NCI-H1417 (cell line): ENCODE measurements at regions not wholly inside any gene's neighbourhood (a gene's known extent, or its start where the extent isn't known, plus 50 kb on each side); places are given as distances from the start of the nearest gene placed in this dataset.

ENCODE experiments used
- DNase-seq, 3 experiments: peaks; one replicate each; lab custom pipeline; 2025; lab: John Stamatoyannopoulos, UW

DNA sequence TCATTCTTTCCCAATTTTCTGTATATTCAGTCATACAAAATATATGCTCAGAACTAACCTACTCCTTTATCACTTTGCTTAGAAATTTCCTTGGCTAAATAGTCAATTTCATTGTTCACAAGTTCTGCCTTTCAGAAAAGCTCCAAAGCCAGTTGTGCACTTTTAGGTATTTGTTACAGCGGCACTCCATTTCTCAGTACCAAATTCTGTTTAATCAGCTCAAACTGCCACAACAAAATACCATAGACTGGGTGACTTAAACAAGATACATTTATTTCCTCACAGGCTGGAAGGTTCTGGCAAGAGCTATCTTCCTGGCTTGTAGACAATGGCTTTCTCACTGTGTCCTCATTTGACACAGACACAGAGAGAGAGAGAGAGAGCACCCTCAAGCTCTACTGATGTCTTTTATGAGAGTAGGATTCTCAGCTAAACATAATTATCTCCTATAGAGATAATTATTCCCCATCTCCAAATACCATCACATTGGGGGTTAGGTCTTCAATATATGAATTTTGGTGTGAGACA, 188.8 kb upstream of the FSTL5 start:
- no peak for DNase-seq

DNA sequence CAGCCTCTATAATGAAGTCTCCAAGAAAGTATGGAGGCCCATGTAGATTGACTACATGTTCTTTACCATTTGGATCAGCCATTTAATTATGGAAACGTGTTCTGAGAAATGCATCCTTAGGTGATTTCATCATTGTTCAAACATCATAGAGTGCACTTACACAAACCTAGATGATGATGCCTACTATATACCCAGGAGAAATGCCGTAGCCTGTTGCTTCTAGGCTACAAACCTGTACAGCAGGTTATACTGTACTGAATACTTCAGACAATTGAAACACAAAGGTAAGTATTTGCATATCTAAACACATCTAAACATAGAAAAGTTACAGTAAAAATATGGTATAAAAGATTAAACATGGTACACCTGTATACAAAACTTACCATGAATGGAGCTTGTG, 186.5 kb upstream of the FSTL5 start:
- no peak for DNase-seq

DNA sequence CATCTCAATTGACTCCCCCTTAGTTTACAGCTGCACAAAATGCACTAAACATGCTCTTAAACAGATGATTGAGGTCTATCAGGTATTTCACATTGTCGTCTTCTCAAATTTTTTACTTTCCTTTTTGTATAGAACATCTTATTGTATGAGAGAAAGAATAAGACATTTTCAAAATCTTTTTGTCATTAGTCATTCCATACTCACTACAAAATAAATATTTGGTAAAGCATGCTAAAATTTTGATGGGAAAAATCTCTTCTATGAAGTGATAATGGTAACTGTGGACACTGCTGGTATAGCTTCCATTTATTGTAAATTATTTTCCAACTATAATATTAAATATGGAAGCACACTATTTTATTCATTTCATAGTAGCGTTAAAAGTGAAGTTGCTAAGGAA, 185.6 kb upstream of the FSTL5 start:
- no peak for DNase-seq

DNA sequence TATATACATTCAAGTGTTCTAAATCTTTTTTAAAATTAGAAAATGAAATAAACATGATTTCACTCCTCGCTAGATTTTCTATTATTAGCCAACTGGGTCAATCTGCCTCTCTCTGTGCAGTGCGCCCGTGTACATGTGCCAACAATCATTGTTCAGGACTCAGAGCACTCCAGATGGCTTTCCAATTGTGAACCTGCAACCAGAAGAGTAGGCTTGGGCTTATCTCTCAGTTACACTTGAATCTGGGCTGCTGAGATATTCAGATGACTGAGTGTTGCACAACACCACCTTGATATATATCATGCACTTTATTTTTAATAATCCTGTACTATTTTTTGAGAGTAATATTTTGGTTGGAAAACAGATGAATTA, 184.0 kb upstream of the FSTL5 start:
- no peak for DNase-seq

DNA sequence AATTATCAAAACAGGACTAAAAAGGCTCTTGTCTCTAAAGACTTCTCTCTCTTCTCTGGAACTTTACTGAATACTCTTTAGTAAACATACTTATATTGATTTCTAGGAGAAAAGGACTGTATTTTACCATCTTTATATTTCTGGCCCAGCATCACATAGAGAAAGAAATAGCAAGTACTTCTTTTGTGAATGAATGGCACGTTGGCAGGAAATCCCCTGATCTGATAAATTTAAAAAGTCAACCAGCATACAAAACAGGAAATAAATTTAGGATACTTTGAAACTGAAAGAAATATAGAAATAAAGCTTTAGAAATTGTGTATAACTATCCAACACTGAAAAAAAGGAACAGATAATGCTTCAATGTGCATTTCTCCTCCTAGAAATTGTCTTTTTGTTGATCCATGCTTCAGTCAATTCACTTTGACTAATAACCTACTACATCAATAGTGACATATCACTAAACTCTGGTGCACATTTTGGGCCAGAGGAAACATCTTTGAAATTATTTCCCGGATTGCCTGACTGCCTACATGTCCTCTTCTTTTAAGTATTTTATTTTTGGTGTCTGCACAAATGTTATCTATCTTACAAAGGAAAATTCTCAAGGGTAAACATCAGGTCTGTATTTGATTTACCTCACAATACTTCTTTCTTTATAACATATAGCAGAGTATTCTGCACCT, 183.5 kb upstream of the FSTL5 start:
- no peak for DNase-seq

DNA sequence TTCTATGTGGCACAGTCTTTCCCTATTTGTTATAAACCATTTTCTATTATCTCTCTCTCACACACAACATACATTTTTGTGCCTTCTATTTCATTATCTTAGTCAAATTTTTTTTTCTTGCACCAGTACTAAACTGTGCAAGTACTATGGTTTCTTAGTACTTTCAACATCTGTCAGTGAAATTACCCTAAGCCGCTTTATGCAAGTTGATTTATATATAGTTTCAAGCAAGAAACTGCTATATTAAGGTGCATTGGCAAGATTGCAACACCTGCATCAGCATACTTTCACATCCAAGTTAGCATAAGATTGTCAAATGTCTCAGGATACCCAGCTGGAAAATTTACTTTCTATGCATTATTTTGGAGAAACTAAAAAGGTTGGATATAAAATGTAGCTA, 180.2 kb upstream of the FSTL5 start:
- DNase-seq, result no peak

DNA sequence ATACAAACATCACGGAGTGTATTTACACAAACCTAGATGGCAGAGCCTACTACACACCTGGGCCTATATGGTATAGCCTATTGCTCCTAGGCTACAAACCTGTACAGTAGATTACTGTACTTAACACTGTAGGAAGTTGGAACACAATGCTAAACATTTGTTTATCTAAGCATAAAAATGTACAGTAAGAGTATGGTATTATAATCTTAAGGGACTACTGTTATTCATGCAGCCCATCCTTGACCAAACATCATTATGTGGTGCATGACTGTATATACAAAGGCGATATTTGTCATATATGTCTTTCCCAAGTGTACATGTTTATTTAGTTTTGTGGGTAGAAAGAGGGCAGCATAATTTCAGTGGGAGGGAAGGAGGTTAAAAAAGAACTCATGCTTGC, 177.7 kb upstream of the FSTL5 start:
- no peak for DNase-seq

DNA sequence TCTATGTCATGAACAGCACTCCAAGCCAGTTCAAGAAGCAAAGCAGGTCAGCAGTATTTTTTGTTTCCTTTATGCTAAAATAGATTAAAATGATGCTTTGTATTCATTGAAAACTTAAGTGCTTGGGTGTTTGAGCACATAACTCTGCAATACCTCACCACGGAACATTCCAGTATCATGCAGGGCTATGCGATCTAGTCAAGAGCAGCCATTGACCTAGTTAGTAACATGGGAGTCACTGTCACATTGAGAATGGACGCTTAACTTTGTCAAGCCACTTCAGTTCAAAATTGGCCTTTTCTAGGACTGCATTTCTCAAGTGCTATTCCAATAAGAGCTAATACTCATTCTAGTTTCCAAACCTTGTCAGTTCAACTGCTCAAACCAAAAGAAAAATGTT, 160.1 kb upstream of the FSTL5 start:
- DNase-seq, result no peak

DNA sequence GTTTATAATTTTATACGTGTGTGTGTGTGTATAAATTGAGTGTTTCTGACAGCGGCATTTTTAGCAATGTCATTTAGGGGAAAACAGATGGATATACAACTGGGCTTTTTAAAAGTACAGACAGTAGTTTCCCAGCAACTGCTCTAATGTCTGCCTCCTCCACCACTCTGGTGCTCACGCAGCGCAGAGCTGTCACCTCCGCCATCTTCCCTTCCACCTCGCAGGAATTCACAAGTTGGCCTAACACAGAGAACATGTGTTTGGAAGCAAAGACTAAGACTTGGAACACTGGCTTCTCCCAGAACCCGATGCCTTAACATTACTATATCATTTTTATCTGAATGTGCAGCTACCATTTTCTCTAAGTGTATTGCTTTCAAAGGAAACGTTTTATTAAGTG, 158.3 kb upstream of the FSTL5 start:
- no peak for DNase-seq

DNA sequence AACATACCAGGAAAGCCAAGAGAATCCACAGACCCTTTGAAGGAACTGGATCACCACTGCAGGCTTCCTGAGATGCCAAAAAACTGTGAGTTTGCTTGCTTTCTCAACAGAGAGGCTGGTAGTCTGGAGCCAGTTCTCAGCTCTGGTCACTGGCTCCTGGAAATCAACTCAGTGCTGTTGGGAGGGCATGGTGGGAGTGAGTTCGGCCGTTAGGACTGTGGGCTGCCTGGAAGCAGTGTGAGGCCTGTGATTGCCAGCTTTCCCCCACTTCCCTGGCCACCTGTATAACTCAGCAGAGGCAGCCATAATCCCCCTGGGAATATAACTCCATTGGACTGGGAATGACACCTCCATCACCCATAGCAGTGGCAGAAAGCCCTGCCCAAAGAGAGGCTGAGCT, 122.0 kb upstream of the FSTL5 start:
- no peak for DNase-seq

DNA sequence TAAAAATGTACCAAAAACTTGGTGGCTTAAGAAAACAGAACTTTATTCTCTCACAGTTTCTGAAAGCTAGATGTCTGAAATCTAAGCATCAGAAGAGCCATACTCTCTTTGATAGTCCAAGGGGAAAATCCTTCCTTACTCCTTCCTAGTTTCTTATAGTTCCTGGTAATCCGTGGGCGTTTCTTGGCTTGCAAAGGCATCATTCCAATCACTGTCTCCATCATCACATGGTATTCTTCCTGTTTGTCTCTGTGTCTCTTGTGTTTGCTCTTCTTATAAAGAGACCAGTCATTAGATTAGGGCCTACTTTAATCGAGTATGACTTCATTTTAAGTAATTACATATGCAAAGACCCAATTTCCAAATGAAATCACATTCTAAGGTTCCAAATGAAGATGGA, 118.9 kb upstream of the FSTL5 start:
- DNase-seq, result no peak

DNA sequence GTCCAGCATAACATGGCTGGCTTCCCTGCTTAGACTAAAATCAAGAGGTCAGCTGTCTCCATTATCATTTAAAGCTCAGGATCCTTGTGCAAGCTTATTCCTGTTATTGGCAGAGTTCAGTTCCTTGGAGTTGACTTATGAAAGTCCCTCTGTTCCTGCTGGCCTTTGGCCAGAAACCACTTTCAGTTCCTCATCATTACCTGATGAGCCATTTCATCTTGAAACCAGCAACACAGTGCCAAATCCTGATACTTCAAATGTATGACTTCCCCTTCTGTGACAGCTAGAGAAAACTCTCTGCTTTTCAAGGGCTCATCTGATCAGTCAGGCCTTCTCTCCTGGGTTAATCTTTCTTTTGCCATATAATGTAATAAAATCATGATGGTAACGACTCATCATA, 110.6 kb upstream of the FSTL5 start:
- no peak for DNase-seq

DNA sequence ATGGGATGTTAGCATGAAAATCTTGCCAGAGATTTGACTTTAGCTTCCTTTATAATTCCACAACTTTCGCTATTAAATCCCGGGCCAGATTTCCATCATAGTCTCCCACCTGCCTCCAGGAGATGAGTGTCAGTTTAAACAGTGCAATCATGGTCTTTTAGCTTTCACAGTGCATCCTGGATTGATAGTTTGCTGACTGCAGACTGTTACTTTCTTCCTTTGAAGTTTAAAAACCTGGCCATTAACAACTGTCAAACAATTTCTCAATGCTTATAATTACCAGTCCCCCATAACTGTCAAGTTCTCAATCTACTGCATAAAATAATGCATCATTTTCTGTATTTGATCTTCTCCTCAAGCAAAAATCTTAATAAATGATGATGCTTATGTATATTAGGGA, 108.4 kb upstream of the FSTL5 start:
- no peak for DNase-seq

DNA sequence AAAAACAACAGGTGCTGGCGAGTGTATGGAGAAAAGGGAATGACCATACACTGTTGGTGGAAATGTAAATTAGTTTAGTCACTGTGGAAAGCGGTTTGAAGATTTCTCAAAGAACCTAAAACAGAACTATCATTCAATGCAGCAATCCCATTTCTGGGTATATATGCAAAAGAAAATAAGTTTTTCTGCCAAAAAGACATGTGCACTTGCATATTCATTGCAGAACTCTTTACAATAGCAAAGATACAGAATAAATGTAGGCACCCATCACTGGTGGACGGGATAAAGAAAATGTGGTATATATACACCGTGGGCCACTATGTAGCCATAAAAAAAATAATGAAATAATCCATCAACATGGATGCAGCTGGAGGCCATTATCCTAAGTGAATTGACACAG, 105.1 kb upstream of the FSTL5 start:
- no peak for DNase-seq

DNA sequence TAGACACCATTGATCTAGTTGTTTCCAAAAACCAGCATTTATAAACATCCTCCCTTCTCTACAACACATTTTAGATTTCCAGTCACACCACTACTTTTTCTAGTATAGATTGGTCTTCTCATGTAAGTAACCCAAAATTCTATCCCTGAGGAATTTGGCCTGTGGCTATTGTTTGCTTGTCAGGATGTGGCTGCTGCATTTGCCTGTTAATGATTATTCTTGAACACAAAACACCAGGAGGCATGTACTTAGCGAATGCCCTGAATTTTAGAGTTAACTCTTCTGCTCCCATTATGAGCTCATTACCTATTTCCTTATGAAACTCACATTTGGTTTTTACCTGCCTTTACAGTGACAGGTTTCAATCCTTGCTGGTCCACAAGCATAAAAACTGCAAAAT, 102.0 kb upstream of the FSTL5 start:
- no peak for DNase-seq

DNA sequence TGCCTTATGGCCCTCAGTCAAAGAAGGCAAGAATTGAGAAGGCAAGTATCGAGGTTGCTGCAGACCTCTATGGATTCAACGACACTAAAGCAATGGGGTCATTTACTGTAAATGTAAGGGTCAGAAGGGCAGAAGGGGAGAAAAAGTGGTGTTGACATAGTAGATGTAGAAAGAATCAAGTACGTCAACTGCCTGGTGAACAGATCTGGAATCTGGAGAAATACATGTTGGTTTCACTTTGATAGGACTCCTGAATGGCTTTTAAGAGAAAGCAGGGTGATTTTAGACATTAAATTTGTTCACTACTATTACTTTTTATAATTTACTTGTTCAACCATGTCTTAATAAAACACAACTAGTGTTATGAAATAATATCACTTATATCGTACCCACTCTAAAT, 81.3 kb upstream of the FSTL5 start:
- no peak for DNase-seq

DNA sequence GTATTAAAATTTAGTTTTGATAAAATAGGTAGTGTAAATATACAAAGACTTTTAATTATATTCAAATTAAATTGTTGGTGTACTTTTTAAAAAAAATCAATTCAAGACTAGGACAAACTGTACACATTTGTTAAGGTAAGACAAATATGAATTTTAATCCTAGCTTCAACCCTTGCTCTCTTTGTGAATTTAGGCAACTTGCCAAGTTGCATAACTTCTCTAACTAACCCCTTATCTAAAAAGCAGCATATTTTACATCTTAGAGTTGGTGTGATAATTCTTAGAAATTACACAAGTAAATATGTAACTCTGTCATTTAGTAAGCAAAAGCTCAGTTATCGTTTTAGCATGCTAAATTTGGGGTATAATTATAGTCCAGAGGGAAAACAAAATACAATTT, 78.1 kb upstream of the FSTL5 start:
- no peak for DNase-seq

DNA sequence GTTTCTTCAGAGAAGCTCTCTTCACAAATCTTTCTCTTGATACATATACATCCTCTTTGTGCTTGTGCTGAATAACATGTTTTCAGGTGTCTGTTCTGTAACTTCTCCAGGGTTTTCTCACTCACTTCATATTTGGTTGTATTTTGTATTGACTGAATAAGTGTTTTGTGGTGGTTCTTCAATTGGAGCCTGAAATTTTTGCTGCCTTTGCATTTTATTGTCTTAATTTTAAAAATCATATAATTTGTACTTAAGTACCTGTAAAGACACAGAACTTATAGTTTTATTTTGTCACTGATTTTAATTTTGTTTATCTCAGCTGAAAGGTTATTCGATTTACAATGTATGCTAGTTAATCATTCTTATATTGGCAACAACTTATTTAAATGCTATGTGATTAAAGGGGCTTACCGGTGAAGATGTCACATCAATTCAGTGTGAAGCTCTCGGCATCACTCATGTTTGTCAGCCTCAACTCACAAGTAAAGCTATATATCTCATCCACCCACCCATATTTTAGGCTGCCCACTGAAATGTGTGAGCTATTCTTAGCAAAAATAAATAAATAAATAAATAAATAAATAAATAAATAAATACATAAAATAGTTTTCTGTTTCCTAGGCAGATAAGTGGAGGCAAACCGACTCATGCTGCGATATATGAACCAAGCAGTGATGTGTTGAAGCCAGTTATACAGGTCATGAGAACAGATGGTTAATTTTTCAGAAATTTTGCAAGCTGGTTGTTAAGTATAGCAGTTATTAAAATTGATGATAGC, 76.4 kb upstream of the FSTL5 start:
- no peak for DNase-seq

DNA sequence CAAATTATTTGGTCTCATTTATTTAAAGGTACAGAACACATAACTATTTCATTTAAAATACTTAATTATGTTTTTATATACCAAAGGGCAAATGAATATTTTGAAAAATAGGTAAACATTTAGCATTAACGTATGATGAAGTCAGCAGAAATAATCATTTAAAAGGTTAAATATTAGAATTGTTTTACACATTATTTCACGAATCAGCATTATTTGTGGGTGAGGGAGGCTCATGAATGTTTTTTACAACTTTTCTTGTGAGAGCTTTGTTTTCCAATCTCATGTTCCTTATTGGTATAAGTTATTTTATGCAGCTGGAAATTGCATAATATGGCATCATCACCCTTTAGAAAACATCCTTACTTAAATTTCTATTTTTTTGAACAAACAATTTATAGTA, 73.9 kb upstream of the FSTL5 start:
- DNase-seq, result no peak

DNA sequence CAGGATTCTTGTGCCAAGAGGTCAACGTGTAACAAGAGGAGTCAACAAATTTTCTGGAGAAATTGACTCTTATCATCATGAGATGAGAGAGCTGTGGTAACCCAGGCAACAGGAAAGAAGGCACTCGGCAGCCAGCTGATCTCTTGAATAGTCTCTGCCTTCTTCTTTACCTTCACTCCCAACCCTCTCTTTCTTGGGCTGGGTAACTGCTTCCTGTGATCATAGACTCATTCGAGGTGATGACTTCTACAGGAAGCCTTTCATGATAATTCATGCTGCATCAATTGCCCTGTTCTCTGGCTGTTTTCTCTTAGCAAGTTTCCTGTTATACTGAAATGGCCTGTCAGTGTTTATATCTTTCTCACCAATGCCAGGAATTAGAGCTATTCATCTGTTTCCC, 70.8 kb upstream of the FSTL5 start:
- peak in 1 of 3 experiments; percentile 5 for DNase-seq

DNA sequence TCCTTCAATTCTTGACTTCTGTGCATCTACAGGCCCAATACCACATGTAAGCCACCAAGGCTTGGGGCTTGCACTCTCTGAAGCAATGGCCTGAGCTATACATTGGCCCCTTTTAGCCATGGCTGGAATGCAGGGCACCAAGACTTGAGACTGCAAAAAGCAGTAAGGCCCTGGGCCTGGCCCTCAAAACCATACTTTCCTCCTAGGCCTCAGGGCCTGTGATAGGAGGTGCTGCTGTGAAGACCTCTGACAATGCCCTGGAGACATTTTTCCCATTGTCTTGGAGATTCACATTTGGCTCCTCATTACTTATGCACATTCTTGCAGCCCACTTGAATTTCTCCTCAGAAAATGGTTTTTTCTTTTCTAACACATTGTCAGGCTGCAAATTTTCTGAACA, 68.5 kb upstream of the FSTL5 start:
- no peak for DNase-seq

DNA sequence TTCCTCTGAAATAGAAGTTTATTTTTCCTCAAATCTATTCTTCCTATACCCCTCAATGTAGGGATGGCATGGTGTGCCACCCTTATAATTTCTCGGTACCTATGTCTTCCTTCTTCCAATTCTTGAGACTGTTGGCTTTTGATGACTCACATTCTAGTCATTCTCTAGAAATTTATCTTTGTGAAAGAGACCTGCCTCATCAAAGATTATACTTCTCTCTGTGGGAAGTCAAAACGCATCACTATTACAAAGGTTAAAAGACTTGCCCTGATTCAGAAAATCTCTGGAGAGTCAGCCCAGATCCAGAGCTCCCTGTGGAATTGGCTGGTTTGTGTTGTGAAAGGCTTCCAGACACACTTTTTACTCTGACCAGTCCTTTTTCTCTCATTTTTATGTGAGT, 65.9 kb upstream of the FSTL5 start:
- no peak for DNase-seq

DNA sequence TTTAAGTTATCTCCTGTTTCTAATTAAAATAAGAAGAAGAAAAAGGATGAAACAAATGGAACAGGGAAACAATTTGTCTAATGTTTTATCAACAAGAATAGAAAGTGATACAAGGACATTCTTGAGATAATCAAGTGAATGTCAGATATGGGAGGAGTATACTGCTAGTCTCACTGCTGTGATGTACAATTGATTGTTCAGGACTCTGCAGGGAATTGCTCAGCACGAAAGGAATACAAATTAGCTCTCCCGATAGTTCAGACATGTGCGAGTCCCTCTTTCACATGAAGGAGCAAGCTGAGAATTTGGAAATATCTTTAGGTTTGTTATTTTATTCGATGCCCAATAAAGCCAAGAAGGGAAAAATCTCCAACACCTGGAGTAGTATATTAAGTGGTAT, 57.3 kb upstream of the FSTL5 start:
- DNase-seq, result no peak
